ENCODE measurements at regions not wholly inside any gene's neighbourhood (a gene's known extent, or its start where the extent isn't known, plus 50 kb on each side); places are given as distances from the start of the nearest gene placed in this dataset.
"Not testable (repeated sequence)": the region's sequence is repeated elsewhere in the genome, so short reads cannot be mapped to it uniquely, and the experiment has no call there.

- no peak for DNase-seq (ENCODE audit: low read depth)
These were observed 344.5 kb upstream of the RASGEF1B start for GRCh38 chr4:81816031-81816761.

GRCh38 chr4:81814987-81815541 is 343.4 kb upstream of the RASGEF1B start:
- no peak for DNase-seq (ENCODE audit: low read depth)

- DNase-seq (ENCODE audit: low read depth), result no peak
These were observed 340.0 kb upstream of the RASGEF1B start for GRCh38 chr4:81811562-81812293.

- DNase-seq (ENCODE audit: low read depth), result no peak
These were observed 336.4 kb upstream of the RASGEF1B start for GRCh38 chr4:81808011-81808672.

GRCh38 chr4:81807386-81807785 is 335.7 kb upstream of the RASGEF1B start:
- no peak for DNase-seq (ENCODE audit: low read depth)

GRCh38 chr4:81806485-81806884 is 334.8 kb upstream of the RASGEF1B start:
- no peak for DNase-seq (ENCODE audit: low read depth)

- no peak for DNase-seq (ENCODE audit: low read depth)
These were observed 333.1 kb upstream of the RASGEF1B start for GRCh38 chr4:81804849-81805248.

- DNase-seq (ENCODE audit: low read depth), result no peak
These were observed 330.7 kb upstream of the RASGEF1B start for GRCh38 chr4:81802285-81802846.

- no peak for DNase-seq (ENCODE audit: low read depth)
These were observed 327.7 kb upstream of the RASGEF1B start for GRCh38 chr4:81799371-81799770.

- DNase-seq (ENCODE audit: low read depth), result no peak
These were observed 325.3 kb upstream of the RASGEF1B start for GRCh38 chr4:81796790-81797528.

GRCh38 chr4:81792521-81792920 is 320.8 kb upstream of the RASGEF1B start:
- DNase-seq (ENCODE audit: low read depth), result no peak

- DNase-seq (ENCODE audit: low read depth), result no peak
These were observed 318.8 kb upstream of the RASGEF1B start for GRCh38 chr4:81790477-81790876.

GRCh38 chr4:81789741-81790399 is 318.2 kb upstream of the RASGEF1B start:
- DNase-seq (ENCODE audit: low read depth), result no peak

GRCh38 chr4:81789158-81789557 is 317.5 kb upstream of the RASGEF1B start:
- DNase-seq (ENCODE audit: low read depth), result no peak

GRCh38 chr4:81786766-81787165 is 315.1 kb upstream of the RASGEF1B start:
- no peak for DNase-seq (ENCODE audit: low read depth)

- DNase-seq (ENCODE audit: low read depth), result no peak
These were observed 314.5 kb upstream of the RASGEF1B start for GRCh38 chr4:81786063-81786763.

GRCh38 chr4:81785338-81785737 is 313.6 kb upstream of the RASGEF1B start:
- no peak for DNase-seq (ENCODE audit: low read depth)

- no peak for DNase-seq (ENCODE audit: low read depth)
These were observed 311.9 kb upstream of the RASGEF1B start for GRCh38 chr4:81783558-81783957.

- DNase-seq (ENCODE audit: low read depth), result no peak
These were observed 310.1 kb upstream of the RASGEF1B start for GRCh38 chr4:81781799-81782198.

- not testable (repeated sequence) for DNase-seq (ENCODE audit: low read depth)
These were observed 306.0 kb upstream of the RASGEF1B start for GRCh38 chr4:81777718-81778117.

- DNase-seq (ENCODE audit: low read depth), result no peak
These were observed 305.1 kb upstream of the RASGEF1B start for GRCh38 chr4:81776794-81777193.
